Posterior cingulate gyrus (tissue), 11 donors: ENCODE measurements at regions not wholly inside any gene's neighbourhood (a gene's known extent, or its start where the extent isn't known, plus 50 kb on each side); places are given as distances from the start of the nearest gene placed in this dataset.

Source experiments
- DNase-seq, 10 donors: peaks; one replicate each; pipeline versions ENCODE4 v3.0.0 to v3.0.0-alpha.2; 2020 to 2021; ENCODE audit warnings: mixed read lengths in 3 of 10
- intact Hi-C: fragments of 100-400 bp; cut with DNase I; formaldehyde crosslinking; loops from one replicate; pipeline ENCODE4 v1.15.1; 2023

DNA sequence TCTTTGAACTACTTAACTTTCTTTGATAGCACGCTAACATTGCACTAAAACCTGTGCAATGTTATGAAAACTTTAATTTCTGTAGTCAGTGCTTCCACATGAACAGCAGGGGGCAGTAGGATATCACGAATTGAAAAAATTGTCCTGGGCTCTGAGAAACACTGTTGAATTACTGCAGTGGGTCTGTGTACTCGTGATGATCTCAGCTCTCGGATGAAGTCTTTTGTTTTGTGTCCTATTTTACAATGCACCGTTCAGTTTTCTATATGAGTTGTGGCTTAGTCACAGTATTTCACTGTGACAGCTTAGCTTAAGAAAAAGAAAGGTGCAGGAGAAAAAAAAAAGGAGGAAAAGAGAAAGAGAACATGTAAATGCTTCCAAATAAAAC, 141.3 kb upstream of the CCDC54 start:
- DNase-seq, result peak in 3 of 10 donors; percentile 40 to 61 (median 49)
- intact Hi-C loops, result loop anchor here (2.0 to 10.0 kb wide), 5 partner anchors 25 to 1239 kb away; partner anchors contain the start of gene BBX

GRCh38 chr3:107236655-107237337, 140.4 kb upstream of the CCDC54 start:
- intact Hi-C loops, result loop anchor here (5.0 to 10.0 kb wide), 4 partner anchors 288 to 1238 kb away; partner anchors contain the start of gene BBX

GRCh38 chr3:107238787-107239186, 138.5 kb upstream of the CCDC54 start:
- intact Hi-C loops, result loop anchor here (5.0 to 10.0 kb wide), 4 partner anchors 286 to 1236 kb away; partner anchors contain the start of gene BBX
- no peak for DNase-seq

More at GRCh38 chr3:107236655-107237337, 140.4 kb upstream of the CCDC54 start:
- no peak for DNase-seq

DNA sequence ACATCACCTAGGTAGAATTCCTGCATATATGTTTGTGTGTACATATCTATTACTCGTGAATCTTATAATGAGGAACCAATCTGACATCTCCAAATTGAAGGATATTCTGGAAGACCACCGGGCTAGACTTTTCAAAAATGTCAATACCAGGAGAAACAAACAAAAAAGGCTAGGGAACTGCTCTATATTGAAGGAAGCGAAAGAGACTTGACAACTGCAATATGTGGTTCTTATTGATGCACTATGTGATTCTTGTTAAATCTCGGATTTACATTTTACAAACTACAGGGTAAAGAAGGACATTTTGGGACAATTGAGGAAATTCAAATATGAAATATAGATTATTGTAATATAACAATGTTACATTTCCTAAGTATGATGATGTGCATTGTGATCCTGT, 137.5 kb upstream of the CCDC54 start:
- no peak for DNase-seq
- intact Hi-C loops, result loop anchor here (1.0 to 10.0 kb wide), 6 partner anchors 191 to 1235 kb away; partner anchors contain the start of gene BBX

DNA sequence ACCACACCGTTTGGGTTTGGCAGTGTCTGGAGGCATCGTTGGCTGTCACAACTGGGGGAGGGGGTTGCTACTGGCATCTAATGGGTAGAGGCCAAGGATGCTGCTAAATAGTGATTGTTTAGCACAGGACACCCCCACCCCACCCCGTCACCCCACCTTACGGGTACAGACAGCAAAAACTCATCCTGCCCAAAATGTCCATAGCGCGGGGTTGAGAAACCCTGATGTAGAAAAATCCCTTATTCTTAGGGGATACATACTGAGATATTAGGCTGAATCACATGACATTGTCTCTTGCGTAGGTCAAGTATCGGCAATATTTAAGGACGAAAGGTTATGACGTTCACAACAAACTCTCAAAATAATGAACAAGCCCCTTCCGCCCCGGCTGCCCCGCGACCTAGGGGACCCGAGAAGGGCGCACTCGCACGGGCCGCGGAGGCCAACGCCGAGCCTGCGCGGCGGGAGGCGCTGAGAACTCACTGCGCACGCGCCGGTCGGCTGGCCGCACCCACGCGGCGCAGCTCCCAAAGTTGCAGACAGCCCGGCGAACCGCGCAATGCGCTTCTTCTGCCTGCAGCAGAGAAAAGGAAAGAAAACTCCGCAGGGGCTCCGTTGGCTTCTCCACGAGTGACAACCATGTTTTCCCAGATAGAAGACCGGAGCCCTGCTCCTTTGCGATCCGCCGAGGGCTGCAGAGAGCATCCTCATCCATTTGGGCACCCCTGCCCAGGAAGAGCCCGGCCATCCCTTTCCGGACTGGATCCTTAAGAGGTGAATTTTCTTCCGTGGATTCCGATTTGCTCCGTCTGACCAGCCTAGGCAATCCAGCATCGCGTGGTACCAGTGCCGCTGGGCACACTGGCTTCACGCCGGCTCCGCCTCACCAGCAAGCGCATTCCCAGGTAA, 136.8 kb upstream of the CCDC54 start:
- intact Hi-C loops, result loop anchor here (1.0 to 5.0 kb wide), 2 partner anchors 190 to 302 kb away; no protein-coding TSS in a partner anchor

DNA sequence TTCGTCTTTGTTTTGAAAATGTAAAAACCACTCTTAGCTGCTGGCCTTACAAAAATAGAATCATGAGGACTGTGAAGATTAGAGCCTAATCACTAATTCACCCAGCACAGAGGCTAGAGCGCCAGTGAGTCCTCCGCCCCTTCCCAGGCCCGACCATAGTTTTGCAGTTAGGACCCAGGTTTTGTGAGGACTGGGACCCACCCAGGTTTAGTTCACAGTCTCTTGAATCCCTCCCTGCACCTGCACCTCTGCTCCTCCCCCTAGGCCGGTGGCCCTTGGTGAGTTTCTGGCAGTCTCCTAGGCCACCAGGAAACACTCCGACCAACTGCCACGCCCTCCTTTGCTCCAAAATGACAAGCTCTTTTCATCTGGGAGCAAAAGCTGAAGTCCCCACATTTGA, 136.0 kb upstream of the CCDC54 start:
- intact Hi-C loops, result loop anchor here (5.0 kb wide), 1 partner anchor 301 kb away; no protein-coding TSS in a partner anchor
- DNase-seq, result peak in 3 of 10 donors; percentile 29 to 76 (median 71)

More for the DNA sequence above, 136.8 kb upstream of the CCDC54 start:
- DNase-seq, result peak; percentile 73 to 97 (median 80)

GRCh38 chr3:107242579-107242978, 134.7 kb upstream of the CCDC54 start:
- no peak for DNase-seq
- intact Hi-C loops, result loop anchor here (5.0 kb wide), 1 partner anchor 300 kb away; no protein-coding TSS in a partner anchor

- DNase-seq, result no peak
- intact Hi-C loops, result no loop called here
Observed at GRCh38 chr3:107247116-107247515, 130.1 kb upstream of the CCDC54 start.

DNA sequence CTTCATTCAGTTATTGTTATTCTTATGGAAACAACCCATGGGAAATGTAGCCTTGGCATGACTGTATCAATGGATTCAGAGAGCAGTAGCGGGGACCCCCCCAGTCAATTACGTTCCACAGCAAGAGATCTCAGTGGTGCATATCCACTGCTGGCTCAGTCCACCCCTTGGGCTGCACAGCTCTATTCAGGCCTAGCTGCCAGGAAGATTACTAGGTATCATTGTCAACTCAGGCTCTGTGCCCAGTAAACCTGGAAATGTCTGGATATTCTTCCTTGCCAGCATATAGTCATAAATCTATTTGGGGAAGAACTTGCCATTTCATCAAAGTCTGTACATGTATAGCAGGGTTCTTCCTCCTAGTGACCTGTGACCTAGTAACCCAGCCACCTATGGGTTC, 128.1 kb upstream of the CCDC54 start:
- DNase-seq, result no peak
- intact Hi-C loops, result no loop called here

GRCh38 chr3:107250221-107250620, 127.0 kb upstream of the CCDC54 start:
- intact Hi-C loops, result no loop called here
- no peak for DNase-seq

DNA sequence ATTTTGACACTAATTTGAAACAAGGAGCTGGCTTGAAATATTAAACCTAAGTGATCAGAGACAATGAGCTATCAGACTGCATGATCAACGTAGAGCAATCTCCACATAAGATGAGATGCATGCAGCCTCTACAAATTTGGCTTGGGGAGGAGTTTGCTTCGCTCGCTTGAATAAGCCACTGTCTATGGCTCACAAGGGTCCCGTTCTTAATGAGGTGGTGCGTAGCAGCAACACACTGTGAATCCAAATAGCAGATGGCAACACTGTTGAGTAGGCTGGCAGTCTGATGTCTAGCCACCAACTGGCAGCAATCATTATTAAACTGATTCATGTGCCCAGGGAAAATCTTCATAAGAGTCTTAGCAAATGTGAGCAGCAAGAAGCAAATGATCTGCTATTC, 125.4 kb upstream of the CCDC54 start:
- intact Hi-C loops, result no loop called here
- DNase-seq, result peak in 4 of 10 donors; percentile 17 to 74 (median 28)

- DNase-seq, result no peak
- intact Hi-C loops, result no loop called here
Observed at GRCh38 chr3:107256963-107257362, 120.3 kb upstream of the CCDC54 start.

- intact Hi-C loops, result no loop called here
Observed at GRCh38 chr3:107258300-107258699, 118.9 kb upstream of the CCDC54 start.

GRCh38 chr3:107260207-107260606, 117.0 kb upstream of the CCDC54 start:
- intact Hi-C loops, result no loop called here
- DNase-seq, result no peak

More at GRCh38 chr3:107258300-107258699, 118.9 kb upstream of the CCDC54 start:
- DNase-seq, result no peak

- DNase-seq, result no peak
- intact Hi-C loops, result no loop called here
Observed at GRCh38 chr3:107263269-107264021, 113.8 kb upstream of the CCDC54 start.

DNA sequence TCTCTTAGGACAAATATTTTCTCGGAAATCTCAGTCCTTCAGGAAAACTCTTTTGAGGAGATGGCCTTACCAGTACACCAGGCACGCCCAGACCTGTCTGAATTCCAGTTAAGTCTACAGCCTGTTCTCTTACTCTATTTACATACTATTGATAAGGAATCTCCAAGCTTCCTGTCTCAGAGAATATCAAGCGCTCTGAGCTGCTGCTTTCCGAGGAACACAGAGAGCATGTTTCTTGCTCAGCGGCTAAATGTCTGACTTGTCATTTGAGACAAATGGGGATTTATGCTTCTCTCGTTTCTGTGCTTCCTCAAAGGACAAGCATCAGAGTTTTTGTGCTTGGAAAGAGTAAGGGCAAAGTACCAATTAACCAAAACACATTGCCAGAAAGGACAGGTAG, 112.4 kb upstream of the CCDC54 start:
- no peak for DNase-seq

GRCh38 chr3:107265526-107265925, 111.7 kb upstream of the CCDC54 start:
- intact Hi-C loops, result no loop called here
- DNase-seq, result no peak

More for the DNA sequence above, 112.4 kb upstream of the CCDC54 start:
- intact Hi-C loops, result no loop called here

- intact Hi-C loops, result no loop called here
- peak in 3 of 10 donors; percentile 47 to 81 (median 52) for DNase-seq
Observed at GRCh38 chr3:107268469-107268868, 108.8 kb upstream of the CCDC54 start.

- peak in 1 of 10 donors; percentile 43 for DNase-seq
- intact Hi-C loops, result no loop called here
Observed at GRCh38 chr3:107269136-107269535, 108.1 kb upstream of the CCDC54 start.

DNA sequence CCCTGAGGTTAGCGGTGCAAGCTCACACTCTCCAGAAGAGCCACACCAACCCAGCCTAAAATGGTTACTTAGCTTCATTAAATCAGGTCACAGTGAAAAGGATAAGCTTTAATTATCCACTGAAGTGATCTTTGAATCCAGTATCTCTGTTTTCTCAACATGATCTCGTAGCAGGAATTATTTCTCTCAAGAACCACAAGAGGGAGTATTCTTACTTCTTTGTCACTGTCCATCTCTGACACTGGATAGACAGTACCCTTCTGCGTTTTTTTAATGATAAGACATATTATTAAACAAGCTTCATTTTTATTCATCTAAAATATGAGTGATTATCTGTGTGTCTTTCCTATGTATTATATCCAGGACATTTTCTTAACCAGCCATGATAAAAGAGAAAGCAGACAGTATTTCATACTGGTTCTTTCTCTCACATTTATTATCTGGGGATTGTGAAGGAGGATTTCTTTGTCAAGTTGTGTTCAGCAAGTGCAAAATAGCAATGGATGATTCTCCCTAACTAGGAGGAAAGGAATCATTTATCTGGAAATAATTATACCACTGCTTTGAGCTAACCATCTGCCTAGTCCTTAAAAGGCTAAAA, 105.4 kb upstream of the CCDC54 start:
- intact Hi-C loops, result loop anchor here (1.0 to 10.0 kb wide), 2 partner anchors 149 to 273 kb away; no protein-coding TSS in a partner anchor
- DNase-seq, result no peak
